Fibroblast of villous mesenchyme (primary cell): ENCODE measurements at regions not wholly inside any gene's neighbourhood (a gene's known extent, or its start where the extent isn't known, plus 50 kb on each side); places are given as distances from the start of the nearest gene placed in this dataset. TPM values are rescaled to one million over a fixed set of nuclear protein-coding genes. Genes with fewer than 3 reads are reported as not detected.
A peak's percentile ranks its signal among the peaks of the same experiment; 100 is the strongest.

ENCODE experiments used
- DNase-seq: peaks from one replicate; pipeline ENCODE4 v3.0.0-alpha.2; 2010; ENCODE audit warnings: low read depth
- H3K4me3 ChIP-seq: 2 replicates; pipeline ENCODE4 v1.5.1; 2011; ENCODE audit warnings: low read depth, mild to moderate bottlenecking, low read length
- small RNA-seq: library from RNA; depleted of rRNA; stranded (forward); fragments of <200 nt; gene quantifications from one replicate; pipeline ENCODE3, GENCODE V24; 2012
- TF ChIP-seq, protein P1 (sequence below): IDR thresholded peaks from 2 replicates; pipeline ENCODE4 v1.5.1; 2012; ENCODE audit warnings: low read depth, mild to moderate bottlenecking, low read length; ENCODE audit not compliant: insufficient read depth

DNA sequence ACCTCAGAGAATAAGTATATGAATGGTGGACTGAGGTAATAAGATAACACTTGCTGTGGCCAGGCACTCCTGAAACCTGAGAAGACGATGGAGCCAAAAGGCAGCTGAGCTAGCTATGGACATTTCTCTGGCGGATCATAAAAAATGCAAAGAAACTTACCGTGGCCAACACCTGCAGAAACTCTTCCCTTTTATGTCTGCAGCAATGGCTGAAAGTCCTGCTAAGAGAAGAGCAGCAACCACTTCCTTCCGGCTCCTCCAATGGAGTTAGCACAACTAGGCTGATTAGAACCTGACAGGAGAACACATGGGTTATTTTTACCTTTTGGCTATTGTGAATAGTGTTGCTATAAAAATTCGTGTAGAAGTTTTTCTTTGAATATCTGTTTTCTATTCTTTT is 76.0 kb upstream of the MAGEB16 start:
- no peak overlapping the region for H3K4me3 ChIP-seq
- no peak for DNase-seq
- TF ChIP-seq, protein P1, sequence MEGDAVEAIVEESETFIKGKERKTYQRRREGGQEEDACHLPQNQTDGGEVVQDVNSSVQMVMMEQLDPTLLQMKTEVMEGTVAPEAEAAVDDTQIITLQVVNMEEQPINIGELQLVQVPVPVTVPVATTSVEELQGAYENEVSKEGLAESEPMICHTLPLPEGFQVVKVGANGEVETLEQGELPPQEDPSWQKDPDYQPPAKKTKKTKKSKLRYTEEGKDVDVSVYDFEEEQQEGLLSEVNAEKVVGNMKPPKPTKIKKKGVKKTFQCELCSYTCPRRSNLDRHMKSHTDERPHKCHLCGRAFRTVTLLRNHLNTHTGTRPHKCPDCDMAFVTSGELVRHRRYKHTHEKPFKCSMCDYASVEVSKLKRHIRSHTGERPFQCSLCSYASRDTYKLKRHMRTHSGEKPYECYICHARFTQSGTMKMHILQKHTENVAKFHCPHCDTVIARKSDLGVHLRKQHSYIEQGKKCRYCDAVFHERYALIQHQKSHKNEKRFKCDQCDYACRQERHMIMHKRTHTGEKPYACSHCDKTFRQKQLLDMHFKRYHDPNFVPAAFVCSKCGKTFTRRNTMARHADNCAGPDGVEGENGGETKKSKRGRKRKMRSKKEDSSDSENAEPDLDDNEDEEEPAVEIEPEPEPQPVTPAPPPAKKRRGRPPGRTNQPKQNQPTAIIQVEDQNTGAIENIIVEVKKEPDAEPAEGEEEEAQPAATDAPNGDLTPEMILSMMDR = no peak

DNA sequence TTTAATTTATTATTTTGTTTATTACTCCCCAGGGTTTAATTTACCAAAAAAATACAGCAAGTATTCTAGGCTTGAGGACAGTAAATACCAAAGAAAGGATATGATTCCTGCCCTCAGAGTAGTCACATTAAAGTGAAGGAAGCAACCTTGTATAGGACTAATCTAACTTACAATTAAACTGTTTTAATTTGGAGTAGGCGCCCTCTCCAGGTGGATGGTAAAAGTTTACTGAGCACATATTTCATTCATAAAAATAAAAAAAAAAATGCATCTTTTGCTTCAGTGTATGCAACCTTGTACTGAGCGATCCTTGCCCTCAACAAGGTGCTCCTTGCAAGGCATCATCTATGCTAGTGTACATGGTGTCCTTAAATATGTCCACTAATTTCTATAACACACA is 72.0 kb upstream of the MAGEB16 start:
- TF ChIP-seq, protein P1 = no peak
- peak; percentile 1 for DNase-seq
- no peak overlapping the region for H3K4me3 ChIP-seq

DNA sequence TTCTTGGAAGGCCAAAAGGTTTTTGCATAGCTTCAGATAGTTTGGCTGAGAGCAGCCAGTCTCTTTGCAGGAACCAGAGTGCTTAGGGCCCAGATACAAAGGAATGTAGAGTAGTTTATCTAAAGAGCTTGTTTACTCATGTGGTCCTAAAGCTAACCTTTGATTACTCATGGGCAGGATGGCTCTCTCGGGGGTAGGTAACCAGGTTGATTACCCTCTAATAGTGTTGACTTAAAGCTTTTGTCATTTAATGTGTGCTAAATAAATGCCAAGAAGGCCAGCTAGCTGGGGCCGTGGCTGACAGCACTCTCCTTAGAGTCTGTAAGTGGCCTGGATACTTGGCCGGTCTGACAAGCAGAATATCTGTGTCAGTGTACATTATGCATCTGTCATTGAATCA is 69.7 kb upstream of the MAGEB16 start:
- DNase-seq = no peak
- TF ChIP-seq, protein P1 = no peak
- no peak overlapping the region for H3K4me3 ChIP-seq

DNA sequence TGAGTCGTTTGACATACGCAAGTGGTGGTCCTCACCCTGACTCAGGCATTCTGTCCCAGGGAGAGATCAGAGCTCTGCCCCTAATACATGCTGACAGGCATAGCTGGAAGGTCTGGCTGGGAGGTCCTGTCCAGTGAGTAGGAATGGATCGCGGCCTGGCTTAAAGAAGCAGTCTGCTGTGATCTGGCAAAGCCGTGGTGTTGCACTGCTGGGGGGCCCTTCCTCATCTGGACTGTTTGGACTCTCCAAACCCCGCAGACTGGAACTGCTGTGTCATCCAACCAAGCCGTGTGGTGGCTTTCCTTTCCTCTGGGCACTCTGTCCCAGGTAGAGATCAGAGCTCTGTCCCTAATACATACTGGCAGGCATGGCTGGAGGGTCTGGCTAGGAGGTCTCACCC is 64.3 kb upstream of the MAGEB16 start:
- DNase-seq = no peak
- no peak overlapping the region for H3K4me3 ChIP-seq
- TF ChIP-seq, protein P1 = no peak

DNA sequence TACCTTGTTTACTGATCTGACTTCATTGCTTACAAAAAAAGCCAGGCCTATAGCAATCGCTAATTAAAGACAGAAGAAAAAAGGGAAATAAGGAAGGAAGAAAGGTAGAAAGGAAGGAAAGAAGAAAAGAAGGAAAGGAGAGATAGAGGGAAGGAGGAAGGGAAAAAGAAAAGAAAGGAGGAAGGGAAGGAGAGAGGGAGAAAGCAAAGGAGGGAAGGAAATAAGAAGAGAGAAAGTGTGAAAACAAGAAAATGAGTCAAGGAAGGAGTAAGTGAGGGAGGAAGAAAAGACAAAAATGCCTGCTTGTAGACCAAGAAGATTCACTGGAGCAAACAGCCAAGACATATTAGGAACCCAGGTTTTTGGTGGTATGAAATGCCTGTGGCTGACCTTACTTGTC is 57.0 kb upstream of the MAGEB16 start:
- DNase-seq = no peak
- TF ChIP-seq, protein P1 = no peak

DNA sequence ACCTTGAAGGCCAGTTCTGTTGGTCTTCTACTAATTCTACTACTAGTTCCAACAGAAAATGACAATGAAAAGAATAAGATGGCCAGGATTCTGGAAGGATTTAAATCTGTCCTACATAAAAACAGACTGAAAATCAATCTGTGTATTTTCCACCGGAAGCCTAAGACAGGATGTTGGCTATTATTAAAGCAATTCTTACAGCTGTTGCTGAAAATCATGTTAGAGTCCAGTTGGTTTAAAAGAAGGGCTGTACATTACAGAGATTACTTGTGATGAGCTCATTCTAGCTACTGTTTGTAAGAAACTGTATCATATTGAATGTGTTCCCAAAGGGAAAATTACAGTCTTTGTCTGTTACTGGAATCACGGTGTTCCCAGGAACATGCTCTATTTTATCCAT is 54.8 kb upstream of the MAGEB16 start:
- no peak overlapping the region for H3K4me3 ChIP-seq
- DNase-seq = no peak
- TF ChIP-seq, protein P1 = no peak

More for the DNA sequence above, 57.0 kb upstream of the MAGEB16 start:
- H3K4me3 ChIP-seq = no peak overlapping the region

Small RNAs in the stretch of these regions (small RNA-seq; reads per million reads assigned to genes)
- not detected for gene RNU6-1087P
